ENCODE measurements at regions not wholly inside any gene's neighbourhood (a gene's known extent, or its start where the extent isn't known, plus 50 kb on each side); places are given as distances from the start of the nearest gene placed in this dataset.

DNA sequence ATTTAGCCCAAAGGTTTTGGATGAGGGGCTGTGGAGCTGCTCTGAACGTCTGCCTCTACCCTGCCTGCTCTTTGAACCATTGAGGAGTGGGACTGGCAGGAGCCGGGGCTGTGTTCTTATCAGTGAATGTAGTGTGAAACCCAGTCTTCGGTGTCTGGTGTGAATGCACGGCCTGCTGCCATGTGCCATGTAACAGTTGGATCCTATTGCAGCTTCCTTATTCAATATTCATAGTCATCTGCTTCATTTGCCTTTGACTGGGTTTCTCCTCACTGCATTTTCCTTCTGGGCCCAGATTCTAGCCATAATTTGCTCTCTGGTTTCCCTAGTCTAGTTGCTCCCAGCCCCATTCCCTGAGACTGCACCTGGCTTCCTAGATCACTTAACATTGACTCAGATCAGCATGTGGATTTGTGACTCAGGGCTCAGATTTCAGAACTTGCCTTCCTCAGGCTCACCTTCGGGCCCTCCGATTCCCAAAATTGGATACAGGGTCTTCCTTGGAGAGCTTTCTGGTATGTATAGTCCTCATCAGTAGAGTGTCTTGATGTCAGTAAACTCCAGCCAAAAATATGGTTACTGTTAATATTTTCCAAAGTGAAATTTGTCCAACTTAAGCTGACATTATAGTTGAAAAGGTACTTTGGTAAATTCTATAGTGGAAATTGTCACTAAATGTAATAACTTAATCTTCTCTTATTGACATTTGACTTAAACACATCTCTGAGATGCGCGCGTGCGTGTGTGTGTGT is 94.0 kb upstream of the DDIT4L start:
- no peak for DNase-seq

DNA sequence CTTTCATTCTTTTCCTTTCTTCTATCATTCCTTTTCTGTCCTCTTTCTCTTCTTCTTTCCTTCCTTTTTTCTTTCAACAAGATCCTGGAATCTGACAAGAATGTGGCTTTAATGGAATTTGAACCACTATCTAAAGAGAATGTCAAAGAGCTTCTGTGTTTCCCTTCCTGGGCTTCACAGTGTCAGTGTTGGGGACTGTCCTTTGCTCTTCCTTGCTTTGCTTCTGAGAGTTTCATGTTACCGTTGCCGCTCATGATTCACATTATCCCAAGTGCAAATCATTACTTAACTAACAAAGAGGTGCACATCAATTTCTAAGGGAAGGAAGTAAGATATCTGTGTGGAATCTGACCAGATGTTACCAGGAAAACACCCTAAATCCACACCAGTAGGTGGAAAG is 90.5 kb upstream of the DDIT4L start:
- DNase-seq: no peak

DNA sequence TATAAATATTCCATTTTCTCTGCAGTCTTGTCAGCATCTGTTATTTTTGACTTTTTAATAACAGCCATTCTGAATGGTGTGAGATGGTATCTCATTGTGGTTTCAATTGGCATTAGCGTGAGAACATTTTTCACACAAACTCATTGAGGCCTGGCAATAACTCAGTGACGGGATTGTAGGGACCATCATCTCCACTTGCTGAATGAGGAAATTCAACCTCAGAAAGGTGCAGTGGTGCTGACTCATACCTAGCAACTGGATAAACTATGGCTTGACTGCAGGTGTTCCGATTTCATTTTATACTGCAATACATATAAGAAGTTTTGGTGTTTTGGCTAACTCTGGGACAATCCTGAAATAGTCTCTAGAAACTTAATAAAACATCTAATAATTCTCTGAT is 88.3 kb upstream of the DDIT4L start:
- DNase-seq: no peak

DNA sequence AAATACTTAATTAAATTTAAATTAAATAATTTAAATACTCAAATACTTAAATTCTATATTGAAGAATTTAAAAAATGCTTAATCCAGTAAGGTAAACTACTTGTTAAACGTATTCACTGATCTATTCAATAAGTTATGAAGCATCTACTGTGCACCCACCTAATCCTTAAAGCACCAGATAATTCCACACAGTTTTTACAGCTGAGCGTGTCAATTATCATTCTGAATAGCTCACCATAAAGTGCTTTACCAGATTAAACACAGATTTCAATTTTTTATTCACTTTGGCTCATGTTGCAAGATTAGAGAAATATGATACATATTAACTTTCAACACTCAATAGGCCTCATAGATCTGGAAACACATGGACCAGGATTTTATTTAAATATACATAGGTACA is 79.2 kb upstream of the DDIT4L start:
- no peak for DNase-seq

DNA sequence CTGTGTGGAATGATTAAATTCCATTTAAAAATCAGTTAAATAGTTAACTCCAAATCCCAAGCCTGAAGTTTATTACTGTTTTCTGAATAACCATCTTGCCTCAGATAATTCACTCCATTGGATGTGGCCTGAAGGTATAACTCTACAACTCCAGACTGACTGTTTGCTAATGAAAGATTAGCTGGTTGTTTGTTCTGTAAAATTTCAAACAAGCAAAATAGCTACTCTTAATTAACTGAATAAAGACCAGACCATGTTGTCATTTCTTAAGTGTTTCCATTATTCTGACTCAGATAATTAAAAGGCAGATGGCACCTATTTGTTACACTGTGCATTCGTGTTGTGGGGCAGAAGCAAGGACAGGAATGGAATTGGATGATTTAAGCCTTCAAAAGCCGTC is 78.5 kb upstream of the DDIT4L start:
- no peak for DNase-seq

DNA sequence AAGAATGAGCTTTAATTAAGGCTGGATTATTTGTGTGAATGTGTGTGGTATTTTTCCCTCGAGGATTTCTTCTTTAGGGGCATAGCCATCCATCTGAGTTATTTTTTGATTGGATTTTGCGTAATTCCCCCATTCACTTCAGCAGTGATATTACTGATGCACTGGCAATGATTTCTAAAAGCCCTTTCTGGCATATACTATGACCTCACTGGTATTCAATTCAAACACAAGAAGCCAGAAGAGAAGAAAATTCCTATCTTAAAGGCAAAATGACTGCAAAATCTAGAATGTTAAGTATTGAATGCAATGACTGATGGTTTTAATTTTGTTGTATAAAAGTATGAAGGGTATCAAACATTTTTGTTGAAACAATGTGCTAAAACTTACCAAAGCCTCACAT is 71.1 kb upstream of the DDIT4L start:
- no peak for DNase-seq

DNA sequence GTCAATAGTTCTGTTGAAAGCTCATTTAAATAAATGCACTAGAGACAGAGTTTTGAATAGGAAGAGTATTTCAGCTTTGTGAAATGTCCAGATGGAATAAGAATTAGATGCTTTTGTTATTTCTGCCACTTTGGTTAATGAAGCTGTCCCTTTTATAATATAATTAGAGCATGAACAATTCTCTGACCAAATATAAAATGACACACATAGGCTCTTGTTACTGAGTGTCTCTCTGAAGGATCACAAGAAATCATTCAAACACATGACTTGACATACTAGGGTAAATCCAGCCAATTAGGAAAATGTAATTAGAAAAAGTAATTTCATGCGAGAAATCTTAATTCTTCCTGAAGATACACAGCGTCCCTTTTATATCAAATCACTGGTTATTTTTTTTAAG is 68.4 kb upstream of the DDIT4L start:
- no peak for DNase-seq

DNA sequence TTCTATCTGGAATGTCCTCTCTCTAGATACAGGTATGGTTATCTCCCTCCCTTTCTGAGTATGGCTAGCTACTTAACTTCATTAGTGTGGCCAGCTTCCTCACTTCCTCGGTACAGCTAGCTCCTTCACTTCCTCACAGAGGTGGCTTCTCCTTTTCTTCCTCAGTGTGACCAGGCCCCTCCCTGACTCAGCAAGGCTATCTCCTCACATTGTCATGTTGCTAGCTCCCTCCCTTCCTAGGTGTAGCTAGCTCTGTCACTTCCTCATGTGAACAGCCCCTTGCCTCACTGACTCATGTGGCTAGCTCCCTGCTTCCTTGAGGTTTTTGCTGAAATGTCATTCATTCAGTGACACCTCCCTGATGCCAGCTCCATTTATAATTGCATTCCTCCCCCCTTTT is 67.3 kb upstream of the DDIT4L start:
- DNase-seq: peak; percentile 94

DNA sequence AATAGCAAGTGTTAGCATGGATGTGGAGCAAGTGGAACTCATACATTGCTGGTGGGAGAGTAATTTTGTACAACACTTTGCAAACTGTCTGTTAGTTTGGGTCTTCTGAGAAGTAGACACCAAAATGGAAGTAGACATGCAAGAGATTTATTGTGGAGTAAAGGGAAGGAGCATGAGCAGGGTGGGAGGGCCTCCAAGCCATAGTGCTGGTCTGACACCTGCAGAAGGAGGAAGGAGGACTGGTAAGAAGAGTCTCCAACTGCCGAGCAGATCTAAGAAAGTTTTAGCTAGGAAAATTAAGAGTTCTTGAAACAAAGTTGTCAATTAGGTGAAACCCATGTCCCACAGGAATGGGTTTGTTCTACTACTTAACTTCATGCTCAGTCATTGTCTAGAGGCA is 64.0 kb upstream of the DDIT4L start:
- DNase-seq: peak; percentile 60

DNA sequence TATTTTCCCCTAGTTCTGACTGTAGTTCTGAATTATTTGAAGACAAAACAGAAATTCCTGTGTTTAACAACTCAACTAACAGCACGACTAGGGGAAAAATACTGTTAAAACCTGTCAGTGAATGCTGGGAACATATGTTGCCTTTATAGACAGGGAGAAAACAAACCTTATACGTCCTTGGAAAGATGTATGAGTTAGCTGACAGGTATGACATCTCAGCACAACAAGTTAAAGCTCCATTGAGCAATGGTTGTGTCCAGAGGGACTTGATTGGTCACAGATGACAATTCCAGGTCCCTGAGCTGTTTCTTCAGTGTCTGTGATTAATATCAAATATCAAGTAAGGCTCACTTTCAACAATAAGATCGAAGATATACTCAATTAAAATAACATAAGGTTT is 58.2 kb upstream of the DDIT4L start:
- no peak for DNase-seq

DNA sequence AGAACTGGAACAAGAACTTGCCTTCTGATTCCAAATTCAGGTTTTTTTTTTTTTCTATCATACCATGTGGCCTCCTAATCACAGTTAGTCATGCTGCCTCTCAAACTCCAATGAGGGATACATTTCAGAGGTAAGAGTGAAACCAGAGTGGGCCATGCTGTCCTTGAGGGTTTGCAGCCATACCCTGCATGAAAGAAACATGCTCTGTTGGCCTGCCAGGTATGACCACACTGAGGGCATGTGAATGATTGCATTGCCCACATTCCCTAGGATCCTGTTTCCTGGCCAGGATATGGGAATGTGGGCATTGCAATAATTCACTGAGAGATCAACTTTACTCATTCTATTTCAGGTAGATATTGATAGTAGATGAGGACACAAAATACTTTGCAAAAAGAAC is 56.4 kb upstream of the DDIT4L start:
- DNase-seq: no peak

DNA sequence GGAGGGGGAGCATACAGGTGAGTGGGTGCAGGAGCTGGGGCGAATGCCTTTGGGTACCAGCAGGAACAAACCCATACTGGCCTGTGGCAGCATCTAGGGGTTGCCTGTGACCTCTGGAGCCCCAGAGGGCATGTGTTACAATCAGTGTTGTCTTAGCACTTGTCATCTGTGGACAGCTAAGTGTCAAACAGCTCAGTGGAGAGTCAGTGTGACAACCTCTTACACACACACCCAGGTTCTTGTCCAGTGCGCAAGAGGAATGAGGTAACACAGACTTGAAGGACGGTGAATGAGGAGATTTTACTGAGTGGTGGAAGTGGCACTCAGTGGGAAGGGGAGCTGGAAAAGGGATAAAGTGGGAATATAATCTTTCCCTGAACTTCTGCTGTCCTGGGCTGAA is 54.1 kb upstream of the DDIT4L start:
- DNase-seq: no peak

All from MV-4-11 (cell line).